Loucy (cell line): ENCODE measurements at regions not wholly inside any gene's neighbourhood (a gene's known extent, or its start where the extent isn't known, plus 50 kb on each side); places are given as distances from the start of the nearest gene placed in this dataset.
A peak's percentile ranks its signal among the peaks of the same experiment; 100 is the strongest.

Source experiments
- H2AFZ ChIP-seq: fragments of 200-600 bp; sonication (generic); 2 replicates; pipeline ENCODE4 v1.6.0; 2016; ENCODE audit warnings: antibody characterized with exemption, mild to moderate bottlenecking, low read length, moderate library complexity
- H3F3A ChIP-seq: fragments of 200-600 bp; 2 replicates; pipeline ENCODE4 v1.6.0; 2016; ENCODE audit warnings: antibody characterized with exemption, low read depth, mild to moderate bottlenecking
- H3K27me3 ChIP-seq: fragments of 200-600 bp; sonication (generic); 2 replicates; pipeline ENCODE4 v1.6.1; 2014; ENCODE audit warnings: low read length, mild to moderate bottlenecking; ENCODE audit not compliant: insufficient read depth, poor library complexity, severe bottlenecking
- H3K36me3 ChIP-seq: fragments of 200-600 bp; sonication (generic); 2 replicates; pipeline ENCODE4 v1.6.1; 2016; ENCODE audit warnings: low read length; ENCODE audit not compliant: insufficient read depth
- H3K4me1 ChIP-seq: fragments of 200-600 bp; sonication (generic); 2 replicates; pipeline ENCODE4 v1.5.1; 2014; ENCODE audit warnings: low read length, mild to moderate bottlenecking; ENCODE audit not compliant: insufficient read depth, poor library complexity, severe bottlenecking
- H3K4me2 ChIP-seq: fragments of 200-600 bp; sonication (generic); 2 replicates; pipeline ENCODE4 v1.6.0; 2014; ENCODE audit warnings: antibody characterized with exemption, low read length, low read depth, mild to moderate bottlenecking; ENCODE audit not compliant: poor library complexity, severe bottlenecking
- H3K4me3 ChIP-seq: fragments of 200-600 bp; sonication (generic); 2 replicates; pipeline ENCODE4 v1.5.1; 2014; ENCODE audit warnings: low read length, mild to moderate bottlenecking, mixed read lengths; ENCODE audit not compliant: poor library complexity, severe bottlenecking
- H3K79me2 ChIP-seq: fragments of 200-600 bp; sonication (generic); 2 replicates; pipeline ENCODE4 v1.6.1; 2014; ENCODE audit warnings: low read length; ENCODE audit not compliant: insufficient read depth
- H3K9ac ChIP-seq: fragments of 200-600 bp; sonication (generic); 2 replicates; pipeline ENCODE4 v1.6.0; 2014; ENCODE audit warnings: mild to moderate bottlenecking, low read depth, low read length, moderate library complexity; ENCODE audit not compliant: poor library complexity, severe bottlenecking
- H3K9me2 ChIP-seq: fragments of 200-600 bp; sonication (generic); replicated peaks from 2 replicates; pipeline ENCODE4 v1.6.1; 2016; ENCODE audit warnings: low read depth, low read length, mixed read lengths
- H3K9me3 ChIP-seq: fragments of 200-600 bp; sonication (generic); 2 replicates; pipeline ENCODE4 v1.6.1; 2014; ENCODE audit warnings: mild to moderate bottlenecking, antibody characterized with exemption, low read length, low read depth; ENCODE audit not compliant: insufficient read depth
- H4K20me1 ChIP-seq: fragments of 200-600 bp; sonication (generic); 2 replicates; pipeline ENCODE4 v1.6.0; 2014; ENCODE audit warnings: antibody characterized with exemption, low read length, mild to moderate bottlenecking; ENCODE audit not compliant: insufficient read depth, poor library complexity, severe bottlenecking
- CTCF ChIP-seq: fragments of 200-600 bp; sonication (generic); conservative IDR thresholded peaks from 2 replicates; pipeline ENCODE4 v1.5.1; 2014; ENCODE audit warnings: mild to moderate bottlenecking, antibody characterized with exemption, low read length
- EZH2phosphoT487 ChIP-seq: fragments of 200-600 bp; IDR thresholded peaks from 2 replicates; pipeline ENCODE4 v1.6.1; 2018; ENCODE audit warnings: antibody characterized with exemption, mild to moderate bottlenecking, moderate library complexity, borderline replicate concordance

GRCh38 chr11:95302211-95302610 lies 71.2 kb upstream of the SESN3 start:
- no peak for TF ChIP-seq EZH2phosphoT487
- TF ChIP-seq CTCF, result no peak
- H3K9me2 ChIP-seq, result no peaks in the 10 kb centered on the region
- no peaks in the 10 kb centered on the region for H4K20me1 ChIP-seq
- H3K4me1 ChIP-seq, result peaks cover 8% of the 10 kb centered on the region
- H3K4me2 ChIP-seq, result no peak overlapping the region
- H3F3A ChIP-seq, result no peaks in the 10 kb centered on the region
- H2AFZ ChIP-seq, result no peak overlapping the region
- no peak overlapping the region for H3K9ac ChIP-seq
- no peaks in the 10 kb centered on the region for H3K79me2 ChIP-seq
- no peaks in the 10 kb centered on the region for H3K36me3 ChIP-seq
- no peaks in the 10 kb centered on the region for H3K27me3 ChIP-seq
- no peaks in the 10 kb centered on the region for H3K9me3 ChIP-seq
- no peak overlapping the region for H3K4me3 ChIP-seq

- Histone ChIP-seq H3F3A (no peaks in the 10 kb centered on the region), H3K4me3 (no peak overlapping the region), H3K27me3 (no peaks in the 10 kb centered on the region), H3K9me2 (no peaks in the 10 kb centered on the region), H3K9ac (no peak overlapping the region), H3K4me1 (peaks cover 13% of the 10 kb centered on the region), H3K9me3 (no peaks in the 10 kb centered on the region), H3K4me2 (no peak overlapping the region), H3K36me3 (no peaks in the 10 kb centered on the region), H4K20me1 (no peaks in the 10 kb centered on the region), H3K79me2 (no peaks in the 10 kb centered on the region), H2AFZ (no peak overlapping the region)
- TF ChIP-seq EZH2phosphoT487, result no peak
- no peak for TF ChIP-seq CTCF
Observed at GRCh38 chr11:95301474-95301873, 70.5 kb upstream of the SESN3 start.

- Histone ChIP-seq H3K4me1 (peaks cover 15% of the 10 kb centered on the region), H2AFZ (no peak overlapping the region), H3K79me2 (no peaks in the 10 kb centered on the region), H4K20me1 (no peaks in the 10 kb centered on the region), H3F3A (no peaks in the 10 kb centered on the region), H3K9me3 (no peaks in the 10 kb centered on the region), H3K36me3 (no peaks in the 10 kb centered on the region), H3K9me2 (no peaks in the 10 kb centered on the region), H3K4me3 (no peak overlapping the region), H3K9ac (no peak overlapping the region), H3K4me2 (peak overlapping the region; percentile 30), H3K27me3 (no peaks in the 10 kb centered on the region)
- TF ChIP-seq EZH2phosphoT487, result no peak
- no peak for TF ChIP-seq CTCF
Observed at GRCh38 chr11:95299078-95299679, 68.2 kb upstream of the SESN3 start.
